ENCODE measurements at regions not wholly inside any gene's neighbourhood (a gene's known extent, or its start where the extent isn't known, plus 50 kb on each side); places are given as distances from the start of the nearest gene placed in this dataset.

GRCh38 chr11:121814296-121814695 is 301.7 kb downstream of the BLID start:
- TF ChIP-seq POLR2AphosphoS5 (IDR thresholded peaks at IDR 0.05; ENCODE audit: low read depth, low read length) = no peak
- TF ChIP-seq TAF1 (IDR thresholded peaks at IDR 0.05; ENCODE audit: borderline replicate concordance, insufficient read depth, low read length) = no peak
- TF ChIP-seq SIN3A (IDR thresholded peaks at IDR 0.05; ENCODE audit: borderline replicate concordance, insufficient read depth, low read length) = no peak
- TF ChIP-seq FOXP2 (optimal IDR thresholded peaks at IDR 0.05; ENCODE audit: borderline replicate concordance, extremely low read depth, extremely low read length, insufficient read depth) = no peak
- no peak for TF ChIP-seq REST (IDR thresholded peaks at IDR 0.05; ENCODE audit: insufficient read depth in 1 of 2, low read depth in 2 of 2, low read length in 2 of 2)
